ENCODE measurements at regions not wholly inside any gene's neighbourhood (a gene's known extent, or its start where the extent isn't known, plus 50 kb on each side); places are given as distances from the start of the nearest gene placed in this dataset.
"Not testable (repeated sequence)": the region's sequence is repeated elsewhere in the genome, so short reads cannot be mapped to it uniquely, and the experiment has no call there.

- Histone ChIP-seq H3K9me3 (ENCODE audit: control insufficient read depth, insufficient read depth, low read depth, low read length) (no peaks in the 10 kb centered on the region), H3K27me3 (ENCODE audit: control insufficient read depth, insufficient read depth, low read length) (no peaks in the 10 kb centered on the region), H3K27ac (ENCODE audit: low read length) (no peak overlapping the region), H3K4me3 (ENCODE audit: low read depth in 2 of 2, low read length in 2 of 2) (no peak overlapping the region), H3K36me3 (ENCODE audit: control insufficient read depth, insufficient read depth, low read length) (no peaks in the 10 kb centered on the region), H3K4me1 (ENCODE audit: control insufficient read depth, insufficient read depth, low read length) (no peaks in the 10 kb centered on the region)
- intact Hi-C loops (cut with micrococcal nuclease; ENCODE audit: unreplicated experiment) (no loop called here), in situ Hi-C loops (cut with HindIII; ENCODE audit: low pct_unique_long_range_greater_than_20kb, low sequenced_read_pairs) (no loop called here)
- CTCF ChIA-PET: no interaction called here
- POLR2A ChIA-PET: no interaction called here
- no peak for ATAC-seq
- no peak for DNase-seq (ENCODE audit: low read depth, low spot score)
- TF ChIP-seq POLR2AphosphoS5 (IDR thresholded peaks at IDR 0.05; ENCODE audit: low read depth, low read length) (no peak), SIN3A (IDR thresholded peaks at IDR 0.05; ENCODE audit: borderline replicate concordance, insufficient read depth, low read depth, low read length) (no peak)
- BruUV-seq (replicated peaks): no TSS peak
Observed at GRCh38 chr1:199590708-199591107, 436.8 kb upstream of the NR5A2 start.

DNA sequence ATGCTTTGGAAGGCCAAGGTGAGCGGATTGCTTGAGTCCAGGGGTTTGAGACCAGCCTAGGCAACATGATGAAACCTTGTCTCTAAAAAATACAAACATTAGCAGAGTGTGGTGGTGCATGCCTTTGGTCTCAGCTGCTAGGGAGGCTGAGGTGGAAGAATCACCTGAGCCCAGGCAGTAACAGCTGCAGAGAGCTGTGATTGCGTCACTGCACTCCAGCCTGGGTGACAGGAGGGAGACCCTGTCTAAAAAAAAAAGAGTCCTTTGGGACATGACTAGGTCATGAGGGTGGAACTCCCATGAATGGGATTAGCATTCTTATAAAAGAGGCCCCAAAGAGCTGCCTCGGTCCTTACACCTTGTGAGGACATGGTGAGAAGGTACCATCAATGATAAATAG lies 436.0 kb upstream of the NR5A2 start:
- Histone ChIP-seq H3K9me3 (ENCODE audit: control insufficient read depth, insufficient read depth, low read depth, low read length) (no peaks in the 10 kb centered on the region), H3K27ac (ENCODE audit: low read length) (no peak overlapping the region), H3K27me3 (ENCODE audit: control insufficient read depth, insufficient read depth, low read length) (no peaks in the 10 kb centered on the region), H3K4me3 (ENCODE audit: low read depth in 2 of 2, low read length in 2 of 2) (no peak overlapping the region), H3K4me1 (ENCODE audit: control insufficient read depth, insufficient read depth, low read length) (no peaks in the 10 kb centered on the region), H3K36me3 (ENCODE audit: control insufficient read depth, insufficient read depth, low read length) (no peaks in the 10 kb centered on the region)
- in situ Hi-C loops (cut with HindIII; ENCODE audit: low pct_unique_long_range_greater_than_20kb, low sequenced_read_pairs) (no loop called here), intact Hi-C loops (cut with micrococcal nuclease; ENCODE audit: unreplicated experiment) (no loop called here)
- DNase-seq (ENCODE audit: low read depth, low spot score) (no peak), ATAC-seq (no peak)
- ChIA-PET CTCF (interaction anchor here (0.6 kb wide), 1 partner anchor 921 kb away, joined by 3 read pairs; no protein-coding TSS in a partner anchor), POLR2A (no interaction called here)
- BruUV-seq (replicated peaks): no TSS peak
- TF ChIP-seq, protein P1, sequence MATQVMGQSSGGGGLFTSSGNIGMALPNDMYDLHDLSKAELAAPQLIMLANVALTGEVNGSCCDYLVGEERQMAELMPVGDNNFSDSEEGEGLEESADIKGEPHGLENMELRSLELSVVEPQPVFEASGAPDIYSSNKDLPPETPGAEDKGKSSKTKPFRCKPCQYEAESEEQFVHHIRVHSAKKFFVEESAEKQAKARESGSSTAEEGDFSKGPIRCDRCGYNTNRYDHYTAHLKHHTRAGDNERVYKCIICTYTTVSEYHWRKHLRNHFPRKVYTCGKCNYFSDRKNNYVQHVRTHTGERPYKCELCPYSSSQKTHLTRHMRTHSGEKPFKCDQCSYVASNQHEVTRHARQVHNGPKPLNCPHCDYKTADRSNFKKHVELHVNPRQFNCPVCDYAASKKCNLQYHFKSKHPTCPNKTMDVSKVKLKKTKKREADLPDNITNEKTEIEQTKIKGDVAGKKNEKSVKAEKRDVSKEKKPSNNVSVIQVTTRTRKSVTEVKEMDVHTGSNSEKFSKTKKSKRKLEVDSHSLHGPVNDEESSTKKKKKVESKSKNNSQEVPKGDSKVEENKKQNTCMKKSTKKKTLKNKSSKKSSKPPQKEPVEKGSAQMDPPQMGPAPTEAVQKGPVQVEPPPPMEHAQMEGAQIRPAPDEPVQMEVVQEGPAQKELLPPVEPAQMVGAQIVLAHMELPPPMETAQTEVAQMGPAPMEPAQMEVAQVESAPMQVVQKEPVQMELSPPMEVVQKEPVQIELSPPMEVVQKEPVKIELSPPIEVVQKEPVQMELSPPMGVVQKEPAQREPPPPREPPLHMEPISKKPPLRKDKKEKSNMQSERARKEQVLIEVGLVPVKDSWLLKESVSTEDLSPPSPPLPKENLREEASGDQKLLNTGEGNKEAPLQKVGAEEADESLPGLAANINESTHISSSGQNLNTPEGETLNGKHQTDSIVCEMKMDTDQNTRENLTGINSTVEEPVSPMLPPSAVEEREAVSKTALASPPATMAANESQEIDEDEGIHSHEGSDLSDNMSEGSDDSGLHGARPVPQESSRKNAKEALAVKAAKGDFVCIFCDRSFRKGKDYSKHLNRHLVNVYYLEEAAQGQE (IDR thresholded peaks at IDR 0.05; ENCODE audit: insufficient read depth in 1 of 2, low read depth in 2 of 2, low read length in 1 of 2): no peak
- TF ChIP-seq CTCF (IDR thresholded peaks at IDR 0.05) (no peak), POLR2AphosphoS5 (IDR thresholded peaks at IDR 0.05; ENCODE audit: low read depth, low read length) (no peak), SIN3A (IDR thresholded peaks at IDR 0.05; ENCODE audit: borderline replicate concordance, insufficient read depth, low read depth, low read length) (no peak), TCF7L2 (IDR thresholded peaks at IDR 0.05; ENCODE audit: low read depth, low read length) (no peak)

DNA sequence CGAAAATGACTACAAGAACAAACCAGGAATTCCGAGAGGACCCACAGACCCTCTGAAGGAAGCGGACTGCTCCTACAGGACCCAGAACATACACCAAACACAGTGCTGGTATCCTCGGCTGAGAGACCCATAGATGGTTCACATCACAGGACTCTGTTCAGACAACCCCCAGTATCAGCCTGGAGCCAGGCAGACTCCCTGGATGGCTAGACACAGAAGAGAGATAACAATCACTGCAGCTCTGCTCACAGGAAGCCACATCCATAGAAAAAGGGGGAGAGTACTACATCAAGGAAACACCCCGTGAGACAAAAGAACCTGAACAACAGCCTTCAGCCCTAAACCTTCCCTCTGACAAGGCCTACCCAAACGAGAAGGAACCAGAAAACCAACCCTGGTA lies 434.0 kb upstream of the NR5A2 start:
- intact Hi-C loops (cut with micrococcal nuclease; ENCODE audit: unreplicated experiment): no loop called here
- CTCF ChIA-PET: no interaction called here
- BruUV-seq (replicated peaks): no TSS peak

DNA sequence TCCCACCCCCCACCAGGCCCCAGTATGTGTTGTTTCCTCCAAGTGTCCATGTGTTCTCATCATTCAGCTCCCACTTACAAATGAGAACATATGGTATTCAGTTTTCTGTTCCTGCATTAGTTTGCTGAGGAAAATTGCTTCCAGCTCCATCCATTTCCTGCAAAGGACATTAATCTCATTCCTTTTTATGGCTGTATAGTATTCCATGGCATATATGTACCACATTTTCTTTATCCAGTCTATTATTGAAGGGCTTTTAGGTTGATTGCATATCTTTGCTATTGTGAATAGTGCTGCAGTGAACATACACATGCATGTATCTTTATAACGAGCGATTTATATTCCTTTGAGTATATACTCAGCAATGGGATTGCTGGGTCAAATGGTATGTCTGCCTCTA lies 431.1 kb upstream of the NR5A2 start:
- CTCF ChIA-PET; H3K36me3 ChIP-seq (ENCODE audit: control insufficient read depth, insufficient read depth, low read length); POLR2A ChIA-PET; intact Hi-C loops (cut with micrococcal nuclease; ENCODE audit: unreplicated experiment); H3K4me1 ChIP-seq (ENCODE audit: control insufficient read depth, insufficient read depth, low read length); H3K27ac ChIP-seq (ENCODE audit: low read length); H3K27me3 ChIP-seq (ENCODE audit: control insufficient read depth, insufficient read depth, low read length); H3K4me3 ChIP-seq (ENCODE audit: low read depth in 2 of 2, low read length in 2 of 2); in situ Hi-C loops (cut with HindIII; ENCODE audit: low pct_unique_long_range_greater_than_20kb, low sequenced_read_pairs); DNase-seq (ENCODE audit: low read depth, low spot score); H3K9me3 ChIP-seq (ENCODE audit: control insufficient read depth, insufficient read depth, low read depth, low read length); ATAC-seq; BruUV-seq (replicated peaks): not testable (repeated sequence)

More for the DNA sequence above, 434.0 kb upstream of the NR5A2 start:
- H3K36me3 ChIP-seq (ENCODE audit: control insufficient read depth, insufficient read depth, low read length): no peaks in the 10 kb centered on the region
- H3K27me3 ChIP-seq (ENCODE audit: control insufficient read depth, insufficient read depth, low read length): no peaks in the 10 kb centered on the region
- TF ChIP-seq, protein P1 (IDR thresholded peaks at IDR 0.05; ENCODE audit: insufficient read depth in 1 of 2, low read depth in 2 of 2, low read length in 1 of 2): no peak
- no peak for TF ChIP-seq POLR2AphosphoS5 (IDR thresholded peaks at IDR 0.05; ENCODE audit: low read depth, low read length)
- H3K4me1 ChIP-seq (ENCODE audit: control insufficient read depth, insufficient read depth, low read length): no peaks in the 10 kb centered on the region
- POLR2A ChIA-PET: no interaction called here
- H3K4me3 ChIP-seq (ENCODE audit: low read depth in 2 of 2, low read length in 2 of 2): no peak overlapping the region
- no peak overlapping the region for H3K27ac ChIP-seq (ENCODE audit: low read length)
- no peaks in the 10 kb centered on the region for H3K9me3 ChIP-seq (ENCODE audit: control insufficient read depth, insufficient read depth, low read depth, low read length)
- DNase-seq (ENCODE audit: low read depth, low spot score): no peak
- in situ Hi-C loops (cut with HindIII; ENCODE audit: low pct_unique_long_range_greater_than_20kb, low sequenced_read_pairs): no loop called here
- ATAC-seq: no peak
